Mucosa of stomach (tissue), 1 donor: ENCODE measurements at regions not wholly inside any gene's neighbourhood (a gene's known extent, or its start where the extent isn't known, plus 50 kb on each side); places are given as distances from the start of the nearest gene placed in this dataset.
"Not testable (repeated sequence)": the region's sequence is repeated elsewhere in the genome, so short reads cannot be mapped to it uniquely, and the experiment has no call there.

Source experiments
- H3K27me3 ChIP-seq: one replicate; pipeline ENCODE4 v1.7.0; 2013; ENCODE audit warnings: mild to moderate bottlenecking, low read length; ENCODE audit not compliant: control insufficient read depth, insufficient read depth
- H3K36me3 ChIP-seq: one replicate; pipeline ENCODE4 v1.7.0; 2013; ENCODE audit warnings: low read length; ENCODE audit not compliant: control insufficient read depth, insufficient read depth
- H3K4me1 ChIP-seq: one replicate; pipeline ENCODE4 v1.7.0; 2013; ENCODE audit warnings: mild to moderate bottlenecking, low read length; ENCODE audit not compliant: control insufficient read depth, insufficient read depth
- H3K4me3 ChIP-seq: one replicate; pipeline ENCODE4 v1.7.0; 2013; ENCODE audit warnings: low read length
- H3K9ac ChIP-seq: one replicate; pipeline ENCODE4 v1.7.0; 2013; ENCODE audit warnings: mild to moderate bottlenecking, low read length, moderate library complexity
- H3K9me3 ChIP-seq: one replicate; pipeline ENCODE4 v1.7.0; 2013; ENCODE audit warnings: mild to moderate bottlenecking, low read length, moderate library complexity; ENCODE audit not compliant: control insufficient read depth
- donor health status: Pancreatic carcinoma.

GRCh38 chr19:21611659-21612402, 106.4 kb downstream of the ZNF429 start:
- Histone ChIP-seq H3K9me3 (no peaks in the 10 kb centered on the region), H3K36me3 (no peaks in the 10 kb centered on the region), H3K4me1 (no peaks in the 10 kb centered on the region), H3K4me3 (no peak overlapping the region), H3K27me3 (no peaks in the 10 kb centered on the region), H3K9ac (no peak overlapping the region)

- Histone ChIP-seq H3K4me3 (no peak overlapping the region), H3K27me3 (no peaks in the 10 kb centered on the region), H3K9ac (no peak overlapping the region), H3K36me3 (no peaks in the 10 kb centered on the region), H3K9me3 (no peaks in the 10 kb centered on the region), H3K4me1 (no peaks in the 10 kb centered on the region)
Observed at GRCh38 chr19:21610787-21611186, 105.4 kb downstream of the ZNF429 start.

GRCh38 chr19:21610341-21610740, 104.9 kb downstream of the ZNF429 start:
- H3K4me3 ChIP-seq: no peak overlapping the region
- no peaks in the 10 kb centered on the region for H3K27me3 ChIP-seq

GRCh38 chr19:21608571-21608970, 103.2 kb downstream of the ZNF429 start:
- Histone ChIP-seq H3K9ac (no peak overlapping the region), H3K4me1 (peaks cover 10% of the 10 kb centered on the region), H3K36me3 (no peaks in the 10 kb centered on the region), H3K4me3 (no peak overlapping the region), H3K27me3 (no peaks in the 10 kb centered on the region), H3K9me3 (no peaks in the 10 kb centered on the region)

More at GRCh38 chr19:21610341-21610740, 104.9 kb downstream of the ZNF429 start:
- Histone ChIP-seq H3K36me3 (no peaks in the 10 kb centered on the region), H3K9me3 (no peaks in the 10 kb centered on the region), H3K4me1 (no peaks in the 10 kb centered on the region), H3K9ac (no peak overlapping the region)

- no peaks in the 10 kb centered on the region for H3K27me3 ChIP-seq
- H3K9me3 ChIP-seq: no peaks in the 10 kb centered on the region
- peaks cover 13% of the 10 kb centered on the region for H3K4me1 ChIP-seq
- no peak overlapping the region for H3K9ac ChIP-seq
- H3K36me3 ChIP-seq: no peaks in the 10 kb centered on the region
- H3K4me3 ChIP-seq: no peak overlapping the region
Observed at GRCh38 chr19:21607449-21607848, 102.0 kb downstream of the ZNF429 start.

GRCh38 chr19:21607011-21607410, 101.6 kb downstream of the ZNF429 start:
- H3K27me3 ChIP-seq, H3K9me3 ChIP-seq, H3K36me3 ChIP-seq, H3K9ac ChIP-seq, H3K4me3 ChIP-seq: not testable (repeated sequence)
- H3K4me1 ChIP-seq: peaks cover 13% of the 10 kb centered on the region

GRCh38 chr19:21606326-21606725, 100.9 kb downstream of the ZNF429 start:
- H3K4me1 ChIP-seq: peaks cover 13% of the 10 kb centered on the region
- H3K9me3 ChIP-seq, H3K4me3 ChIP-seq, H3K36me3 ChIP-seq, H3K27me3 ChIP-seq, H3K9ac ChIP-seq: not testable (repeated sequence)

- H3K9ac ChIP-seq: peak overlapping the region; percentile 70
Observed at GRCh38 chr19:21604951-21605476, 99.6 kb downstream of the ZNF429 start.

More at GRCh38 chr19:21604951-21605476, 99.6 kb downstream of the ZNF429 start:
- peaks cover 13% of the 10 kb centered on the region for H3K4me1 ChIP-seq
- no peaks in the 10 kb centered on the region for H3K27me3 ChIP-seq
- H3K9me3 ChIP-seq: no peaks in the 10 kb centered on the region
- H3K4me3 ChIP-seq: peak overlapping the region; percentile 44
- H3K36me3 ChIP-seq: no peaks in the 10 kb centered on the region
